Islet precursor cell (in vitro differentiated cells): ENCODE measurements at regions not wholly inside any gene's neighbourhood (a gene's known extent, or its start where the extent isn't known, plus 50 kb on each side); places are given as distances from the start of the nearest gene placed in this dataset.
"Not testable (repeated sequence)": the region's sequence is repeated elsewhere in the genome, so short reads cannot be mapped to it uniquely, and the experiment has no call there.

Source experiments
- DNase-seq: peaks from one replicate; pipeline ENCODE4 v3.0.0-alpha.2; 2018

DNA sequence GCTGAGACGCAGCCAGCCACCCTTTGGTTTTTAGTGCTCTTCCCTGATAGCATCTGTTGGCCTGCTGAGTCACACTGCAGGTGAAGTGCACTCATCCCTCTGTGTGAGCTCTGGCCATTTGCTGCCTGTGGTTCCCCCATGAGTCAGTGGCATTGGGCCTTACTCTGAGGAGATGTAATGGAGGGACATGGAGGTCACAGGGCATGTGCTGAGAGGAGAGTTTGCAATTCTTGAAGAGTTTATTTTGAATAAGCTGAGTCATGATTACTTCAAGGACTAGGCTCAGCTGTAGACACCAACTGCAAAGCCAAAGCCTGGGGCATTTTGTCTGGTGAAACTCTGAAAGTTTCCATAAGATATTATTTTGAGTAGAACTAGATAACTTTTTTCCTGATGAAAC is 200.3 kb downstream of the BCL2L11 start:
- peak; percentile 85 for DNase-seq

GRCh38 chr2:111323384-111323783 is 202.7 kb downstream of the BCL2L11 start:
- peak; percentile 27 for DNase-seq

GRCh38 chr2:111327726-111328125 is 207.0 kb downstream of the BCL2L11 start:
- DNase-seq, result not testable (repeated sequence)

- DNase-seq, result not testable (repeated sequence)
These were observed 208.6 kb downstream of the BCL2L11 start for GRCh38 chr2:111329309-111329708.

DNA sequence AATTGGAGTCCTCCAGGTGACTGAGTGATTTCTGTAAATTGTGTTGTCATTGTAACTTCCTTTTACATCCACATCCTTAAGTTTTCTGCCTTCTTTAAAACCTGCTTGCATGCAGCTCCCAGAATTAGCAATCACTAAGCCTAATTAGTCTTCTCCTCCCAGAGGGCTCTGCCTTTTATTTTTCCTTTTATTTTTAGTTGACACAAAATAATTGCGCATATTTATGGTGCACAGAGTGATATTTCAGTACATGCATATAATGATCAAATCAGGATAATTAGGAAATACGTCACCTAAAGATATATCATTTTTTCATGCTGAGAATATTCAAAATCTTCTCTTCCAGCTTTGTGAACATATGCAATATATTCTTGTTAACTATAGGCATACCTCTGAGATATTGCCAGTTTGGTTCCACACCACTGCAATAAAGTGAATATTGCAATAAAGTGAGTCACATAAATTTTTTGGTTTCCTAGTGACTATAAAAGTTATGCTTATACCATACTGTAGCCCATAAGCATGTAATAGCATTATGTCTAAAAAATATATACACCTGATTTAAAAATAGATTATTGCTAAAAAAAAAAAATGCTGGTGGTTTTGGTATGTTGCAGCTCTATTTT is 210.5 kb downstream of the BCL2L11 start:
- DNase-seq, result not testable (repeated sequence)

- not testable (repeated sequence) for DNase-seq
These were observed 214.7 kb downstream of the BCL2L11 start for GRCh38 chr2:111335220-111335907.

DNA sequence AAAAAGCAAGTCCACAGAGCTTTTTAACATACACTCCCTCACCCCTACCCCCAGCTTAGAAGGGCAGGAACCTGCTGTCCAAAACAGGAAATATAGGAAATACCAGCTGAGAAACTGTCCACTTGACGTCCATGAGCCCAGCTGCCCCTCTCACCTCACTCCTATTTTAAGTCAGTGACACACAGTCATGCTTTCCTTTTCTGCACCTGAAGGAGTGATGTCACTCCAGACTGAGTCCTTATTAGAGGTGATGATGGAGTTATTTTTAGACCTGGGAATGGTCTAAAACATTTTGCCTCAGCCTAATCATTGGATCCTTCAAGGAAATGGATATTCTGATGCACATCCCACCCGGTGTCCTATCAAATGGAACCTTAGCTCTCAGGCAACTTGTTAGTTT is 217.8 kb downstream of the BCL2L11 start:
- not testable (repeated sequence) for DNase-seq

GRCh38 chr2:111339476-111339875 is 218.8 kb downstream of the BCL2L11 start:
- not testable (repeated sequence) for DNase-seq

- not testable (repeated sequence) for DNase-seq
These were observed 223.9 kb downstream of the BCL2L11 start for GRCh38 chr2:111344590-111344989.

DNA sequence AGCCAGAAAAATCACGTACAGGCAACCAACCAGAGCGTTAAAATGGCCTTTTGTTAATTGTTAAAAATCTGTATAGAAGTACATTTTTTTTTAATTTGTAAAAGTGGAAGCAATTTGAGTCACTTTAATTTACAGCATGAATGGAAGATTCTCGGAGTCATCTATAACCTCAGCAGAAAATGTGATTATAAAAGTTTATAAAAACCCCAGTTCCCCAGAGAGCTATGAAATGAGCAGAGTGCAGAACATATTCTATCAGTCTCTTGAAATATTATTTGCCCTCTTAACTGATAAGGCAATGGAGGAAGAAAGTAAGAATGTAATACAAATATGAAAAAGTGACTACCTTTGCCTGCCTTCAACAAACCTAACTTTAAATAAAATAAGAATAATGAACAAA is 224.7 kb downstream of the BCL2L11 start:
- DNase-seq, result not testable (repeated sequence)

- DNase-seq, result peak; percentile 62
These were observed 225.6 kb downstream of the BCL2L11 start for GRCh38 chr2:111346018-111346930.

- DNase-seq, result not testable (repeated sequence)
These were observed 227.0 kb downstream of the BCL2L11 start for GRCh38 chr2:111347695-111348094.

DNA sequence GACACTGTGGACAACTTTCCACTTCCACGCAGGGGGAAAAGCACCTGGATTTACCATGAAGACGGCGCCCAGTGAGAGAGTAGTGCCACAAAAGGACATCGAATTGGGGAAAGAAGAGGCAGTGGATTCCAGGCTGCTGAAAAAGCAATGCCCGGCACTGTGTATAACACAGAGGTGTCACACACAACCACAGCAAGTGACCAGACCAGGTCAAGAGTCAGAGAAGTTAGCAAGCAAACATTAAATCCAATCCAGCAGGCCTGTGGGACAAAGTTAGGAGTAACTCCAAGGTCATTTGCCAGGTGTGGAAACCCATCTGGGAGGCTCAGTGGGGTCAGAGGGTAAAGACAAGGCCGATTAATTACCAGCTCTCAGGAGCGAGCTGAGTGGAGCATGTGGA is 227.6 kb downstream of the BCL2L11 start:
- not testable (repeated sequence) for DNase-seq

- DNase-seq, result peak; percentile 28
These were observed 234.5 kb downstream of the BCL2L11 start for GRCh38 chr2:111355022-111355817.

DNA sequence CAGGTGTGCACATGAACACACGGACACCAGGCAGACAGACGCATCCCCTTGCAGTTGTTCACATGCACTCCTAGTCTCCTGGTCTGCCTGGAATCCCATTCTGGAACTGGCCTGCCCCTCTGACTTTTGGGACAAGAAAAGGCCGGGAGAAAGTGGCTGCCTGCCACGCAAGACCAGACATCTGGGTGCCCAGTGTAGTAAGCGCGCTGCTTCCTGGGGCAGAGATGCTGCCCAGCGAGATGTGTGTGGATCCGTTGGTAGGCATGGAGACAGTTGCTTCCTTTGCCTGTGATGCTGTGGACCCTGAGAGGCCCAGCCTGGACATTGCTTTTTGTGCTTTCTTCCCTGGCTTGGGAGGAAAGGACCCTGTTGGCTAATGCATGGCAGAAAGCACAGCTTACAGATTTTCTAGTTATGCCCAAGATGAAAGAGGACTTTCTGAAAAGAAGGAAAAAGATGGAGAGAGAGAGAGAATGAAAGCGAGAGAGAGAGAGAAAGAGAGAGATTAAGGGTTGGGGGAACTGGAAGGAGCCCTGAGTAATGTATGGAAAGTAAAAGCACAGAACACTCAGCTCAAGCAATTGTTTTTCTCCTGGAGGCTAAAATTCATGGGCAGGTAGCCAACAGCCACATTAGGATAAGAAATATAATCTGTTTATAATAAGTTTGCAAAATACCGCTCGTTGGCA is 235.3 kb downstream of the BCL2L11 start:
- DNase-seq, result not testable (repeated sequence)

DNA sequence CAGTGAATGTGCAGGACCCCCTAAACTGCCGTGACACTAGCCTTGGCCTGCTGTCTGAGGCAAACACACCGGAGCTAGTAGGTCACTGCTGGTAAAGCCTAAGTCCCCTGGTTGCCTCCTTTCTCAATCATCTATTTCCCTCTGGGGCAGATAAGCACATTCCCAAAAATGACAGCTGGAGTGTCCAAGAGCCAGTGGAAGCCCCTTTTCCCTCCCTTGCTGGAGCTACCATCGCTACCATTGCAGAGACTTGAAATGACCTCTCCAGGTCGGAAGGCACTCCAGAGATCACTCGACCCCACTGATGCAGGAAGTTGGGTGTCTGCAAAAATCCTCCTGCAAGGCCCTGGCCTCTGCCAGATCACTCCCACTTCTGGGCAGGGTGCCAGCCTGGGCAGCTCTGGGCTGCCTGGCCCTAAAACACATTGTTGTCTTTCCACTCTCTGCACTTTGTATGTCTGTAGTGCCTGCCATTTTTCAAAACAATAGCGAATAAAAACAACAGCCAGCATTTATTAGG is 235.9 kb downstream of the BCL2L11 start:
- DNase-seq, result not testable (repeated sequence)

DNA sequence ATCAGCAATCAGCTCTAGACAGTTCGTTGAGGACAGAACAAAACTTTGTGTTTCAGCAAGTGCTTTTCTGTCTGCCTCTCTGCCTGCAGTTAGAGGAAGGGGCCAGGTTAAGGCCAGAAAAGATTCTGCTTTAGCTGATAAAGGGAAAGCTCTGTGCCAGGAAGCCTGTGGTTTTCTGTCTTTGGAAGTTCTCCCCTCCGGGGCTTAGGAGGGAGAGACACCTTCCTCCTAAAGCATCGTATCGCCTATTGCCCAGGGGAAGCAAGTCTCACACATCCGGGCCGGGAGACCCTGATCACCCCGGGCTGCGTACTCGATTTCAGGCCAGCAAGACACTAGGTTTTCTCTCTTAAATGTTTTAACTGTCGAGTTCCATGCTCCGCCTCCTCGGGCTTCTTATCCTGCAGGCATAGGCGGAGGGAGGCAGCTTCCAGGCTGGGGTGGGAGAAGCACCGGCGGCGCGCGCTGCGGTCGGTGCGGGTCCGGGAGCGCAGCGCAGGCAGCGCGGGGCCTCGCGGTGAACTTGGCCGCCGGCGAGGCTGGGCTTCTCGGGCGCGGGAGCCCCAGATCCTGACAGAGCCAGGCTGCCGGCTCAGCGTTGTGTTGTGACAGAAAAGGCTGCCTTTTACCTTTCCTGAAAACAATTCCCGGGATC is 245.4 kb downstream of the BCL2L11 start:
- peak; percentile 81 for DNase-seq

DNA sequence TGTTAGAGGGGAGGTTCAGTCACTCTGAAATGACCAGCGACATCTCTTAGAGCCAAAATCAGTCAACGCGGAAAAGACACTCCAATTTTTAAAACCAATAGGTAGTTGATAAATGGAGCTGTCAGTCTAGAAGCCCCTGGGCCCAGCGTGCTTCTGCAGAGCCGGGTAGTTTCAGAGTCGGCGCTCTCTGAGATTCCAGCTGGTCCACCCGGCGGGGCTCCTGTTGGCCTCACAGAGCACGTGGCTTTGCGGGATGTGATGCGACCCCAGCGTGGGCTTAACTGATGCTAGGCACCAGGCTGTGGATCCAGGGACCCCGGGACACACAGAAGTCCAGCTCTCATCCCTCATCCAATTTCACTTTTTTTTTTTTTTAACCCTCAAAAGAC is 245.9 kb downstream of the BCL2L11 start:
- peak; percentile 31 for DNase-seq

DNA sequence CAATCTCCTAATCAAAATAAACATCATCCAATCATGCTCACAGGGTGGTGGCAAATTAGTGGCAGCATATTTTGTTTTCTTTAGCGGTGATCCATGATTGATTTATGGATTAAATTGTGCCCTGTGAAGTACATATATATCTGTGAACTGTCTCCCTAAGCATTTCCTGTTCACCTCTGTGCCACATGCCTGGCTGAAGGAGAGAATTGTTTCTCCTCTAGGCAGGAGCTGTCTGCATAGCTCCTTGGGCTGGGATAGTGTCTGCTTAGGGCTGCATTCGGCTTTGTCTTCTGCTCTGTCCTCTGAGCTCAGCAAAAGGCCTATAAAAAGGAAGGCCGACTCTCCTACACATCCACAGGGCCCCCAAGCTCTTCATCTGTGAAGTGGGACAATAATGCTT is 246.4 kb downstream of the BCL2L11 start:
- not testable (repeated sequence) for DNase-seq

DNA sequence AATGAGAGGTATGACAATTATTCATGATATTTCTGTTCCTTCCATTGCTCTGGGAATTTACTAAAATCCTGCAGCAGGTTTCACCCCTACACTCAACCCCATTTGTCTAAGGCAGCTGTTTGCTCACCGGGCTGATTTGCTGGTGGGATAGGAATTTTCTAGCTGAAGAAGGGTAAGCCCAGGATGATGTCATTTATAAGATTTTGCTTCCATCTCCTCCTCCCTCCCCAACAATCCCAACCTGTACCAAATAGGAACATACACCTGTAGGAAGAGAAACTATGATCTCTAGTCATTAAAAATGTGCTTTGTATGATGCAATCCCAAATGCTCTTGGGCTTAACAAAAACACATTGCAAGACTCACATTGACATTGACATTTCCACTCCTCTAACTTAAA is 247.2 kb downstream of the BCL2L11 start:
- peak; percentile 67 for DNase-seq

GRCh38 chr2:111368288-111368687 is 247.6 kb downstream of the BCL2L11 start:
- not testable (repeated sequence) for DNase-seq
